SK-N-SH treated with all-trans-retinoic acid at 6 μM for 48 hours (cell line): ENCODE measurements at regions not wholly inside any gene's neighbourhood (a gene's known extent, or its start where the extent isn't known, plus 50 kb on each side); places are given as distances from the start of the nearest gene placed in this dataset.

Experiments used
- ARNTL ChIP-seq: fragments of 450-650 bp; formaldehyde crosslinking; IDR thresholded peaks from 2 replicates; pipeline ENCODE4 v1.5.0; 2020; ENCODE audit warnings: low read depth, mild to moderate bottlenecking, moderate library complexity, borderline replicate concordance
- ISL1 ChIP-seq: fragments of 250-450 bp; sonication (Bioruptor Pico); IDR thresholded peaks from 2 replicates; pipeline ENCODE4 v2.1.2; 2022; ENCODE audit warnings: mild to moderate bottlenecking, moderate library complexity
- PPARA ChIP-seq: fragments of 250-450 bp; sonication (Bioruptor Pico); IDR thresholded peaks from 2 replicates; pipeline ENCODE4 v1.5.0; 2020; ENCODE audit warnings: mild to moderate bottlenecking, borderline replicate concordance

GRCh38 chr9:108746001-108746400 is 109.8 kb downstream of the ACTL7B start:
- TF ChIP-seq ISL1 (CRISPR knock-in tag) (no peak), ARNTL (CRISPR knock-in tag) (no peak), PPARA (CRISPR knock-in tag) (no peak)
